ENCODE measurements at regions not wholly inside any gene's neighbourhood (a gene's known extent, or its start where the extent isn't known, plus 50 kb on each side); places are given as distances from the start of the nearest gene placed in this dataset.

DNA sequence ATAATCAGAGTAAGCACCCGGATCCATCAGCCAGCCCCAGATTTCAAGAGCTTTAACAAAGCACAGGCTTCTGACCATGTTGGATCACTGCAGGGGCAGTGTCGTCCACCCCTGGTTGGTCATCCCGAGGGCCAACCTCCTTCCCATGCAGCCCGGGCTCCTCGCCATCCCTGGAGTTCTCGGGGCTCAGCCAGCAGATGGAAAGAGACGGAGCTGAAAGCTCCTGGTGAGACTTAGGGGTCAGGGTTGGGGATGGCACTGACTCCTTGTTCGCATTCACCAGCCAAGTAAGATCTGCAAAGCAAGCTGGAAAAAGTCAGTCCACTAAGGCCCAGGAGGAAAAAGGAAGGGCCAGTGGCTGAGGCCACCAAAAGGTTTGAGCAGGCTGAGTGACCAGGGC lies 888.9 kb downstream of the BRD1 start:
- no peaks in the 10 kb centered on the region for H3K36me3 ChIP-seq (replicated peaks; ENCODE audit: insufficient read depth, low read length)
- no peak for DNase-seq
- no peak overlapping the region for H3K27ac ChIP-seq (ENCODE audit: low read length)
- H3K4me1 ChIP-seq (ENCODE audit: low read length) = no peaks in the 10 kb centered on the region
- H3K9ac ChIP-seq (ENCODE audit: low read length) = no peak overlapping the region
- TF ChIP-seq EZH2phosphoT487 (IDR thresholded peaks at IDR 0.05; ENCODE audit: low read length) (no peak), EZH2 (optimal IDR thresholded peaks at IDR 0.05; ENCODE audit: low read depth, low read length) (no peak)
- TF ChIP-seq, protein P1, sequence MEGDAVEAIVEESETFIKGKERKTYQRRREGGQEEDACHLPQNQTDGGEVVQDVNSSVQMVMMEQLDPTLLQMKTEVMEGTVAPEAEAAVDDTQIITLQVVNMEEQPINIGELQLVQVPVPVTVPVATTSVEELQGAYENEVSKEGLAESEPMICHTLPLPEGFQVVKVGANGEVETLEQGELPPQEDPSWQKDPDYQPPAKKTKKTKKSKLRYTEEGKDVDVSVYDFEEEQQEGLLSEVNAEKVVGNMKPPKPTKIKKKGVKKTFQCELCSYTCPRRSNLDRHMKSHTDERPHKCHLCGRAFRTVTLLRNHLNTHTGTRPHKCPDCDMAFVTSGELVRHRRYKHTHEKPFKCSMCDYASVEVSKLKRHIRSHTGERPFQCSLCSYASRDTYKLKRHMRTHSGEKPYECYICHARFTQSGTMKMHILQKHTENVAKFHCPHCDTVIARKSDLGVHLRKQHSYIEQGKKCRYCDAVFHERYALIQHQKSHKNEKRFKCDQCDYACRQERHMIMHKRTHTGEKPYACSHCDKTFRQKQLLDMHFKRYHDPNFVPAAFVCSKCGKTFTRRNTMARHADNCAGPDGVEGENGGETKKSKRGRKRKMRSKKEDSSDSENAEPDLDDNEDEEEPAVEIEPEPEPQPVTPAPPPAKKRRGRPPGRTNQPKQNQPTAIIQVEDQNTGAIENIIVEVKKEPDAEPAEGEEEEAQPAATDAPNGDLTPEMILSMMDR (IDR thresholded peaks at IDR 0.05; ENCODE audit: low read length) = no peak
- H3K9me2 ChIP-seq (replicated peaks; ENCODE audit: insufficient read depth, low read length) = no peaks in the 10 kb centered on the region
- H3K9me3 ChIP-seq (replicated peaks; ENCODE audit: insufficient read depth, low read length) = no peaks in the 10 kb centered on the region
- no peaks in the 10 kb centered on the region for H4K20me1 ChIP-seq (ENCODE audit: insufficient read depth, low read length)
- no peak overlapping the region for H2AFZ ChIP-seq (ENCODE audit: low read length)
- no peaks in the 10 kb centered on the region for H3K79me2 ChIP-seq (ENCODE audit: low read length)
- H3F3A ChIP-seq (ENCODE audit: insufficient read depth, low read length) = no peaks in the 10 kb centered on the region
- H3K4me2 ChIP-seq (ENCODE audit: low read depth, low read length) = no peak overlapping the region
- H3K27me3 ChIP-seq (replicated peaks; ENCODE audit: insufficient read depth, low read length) = peaks cover 93% of the 10 kb centered on the region
- H3K4me3 ChIP-seq (ENCODE audit: low read length) = no peak overlapping the region

- H3F3A ChIP-seq (ENCODE audit: insufficient read depth, low read length) = no peaks in the 10 kb centered on the region
- TF ChIP-seq, protein P1 (IDR thresholded peaks at IDR 0.05; ENCODE audit: low read length) = no peak
- TF ChIP-seq EZH2phosphoT487 (IDR thresholded peaks at IDR 0.05; ENCODE audit: low read length) (no peak), EZH2 (optimal IDR thresholded peaks at IDR 0.05; ENCODE audit: low read depth, low read length) (no peak)
- H3K9ac ChIP-seq (ENCODE audit: low read length) = no peak overlapping the region
- no peaks in the 10 kb centered on the region for H3K4me1 ChIP-seq (ENCODE audit: low read length)
- H3K27ac ChIP-seq (ENCODE audit: low read length) = no peak overlapping the region
- no peaks in the 10 kb centered on the region for H3K79me2 ChIP-seq (ENCODE audit: low read length)
- no peaks in the 10 kb centered on the region for H3K9me2 ChIP-seq (replicated peaks; ENCODE audit: insufficient read depth, low read length)
- no peak for DNase-seq
- no peaks in the 10 kb centered on the region for H3K9me3 ChIP-seq (replicated peaks; ENCODE audit: insufficient read depth, low read length)
- no peaks in the 10 kb centered on the region for H3K36me3 ChIP-seq (replicated peaks; ENCODE audit: insufficient read depth, low read length)
- H3K4me2 ChIP-seq (ENCODE audit: low read depth, low read length) = no peak overlapping the region
- H3K4me3 ChIP-seq (ENCODE audit: low read length) = no peak overlapping the region
- peaks cover 90% of the 10 kb centered on the region for H3K27me3 ChIP-seq (replicated peaks; ENCODE audit: insufficient read depth, low read length)
- no peak overlapping the region for H2AFZ ChIP-seq (ENCODE audit: low read length)
- no peaks in the 10 kb centered on the region for H4K20me1 ChIP-seq (ENCODE audit: insufficient read depth, low read length)
Measured at GRCh38 chr22:48937032-48937639, 890.5 kb downstream of the BRD1 start.

DNA sequence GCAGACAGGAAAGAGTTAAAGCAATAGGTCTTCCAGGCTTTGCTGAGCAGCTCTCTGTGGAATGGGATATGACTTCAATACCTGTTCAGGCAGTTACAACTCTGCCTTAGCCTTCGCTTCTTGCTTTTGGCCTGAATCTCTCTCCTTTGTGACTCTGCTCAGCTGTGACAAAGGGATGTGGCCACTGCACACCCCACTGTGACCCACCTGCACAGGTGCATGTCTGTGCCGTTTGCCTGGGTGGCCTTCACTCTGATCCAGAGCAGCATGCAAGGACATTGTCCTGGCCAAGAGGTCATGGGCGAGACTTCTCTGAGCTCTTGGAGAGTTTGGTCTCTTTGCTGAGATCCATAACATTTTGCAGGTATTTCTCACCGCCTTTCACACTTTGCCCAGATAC lies 891.3 kb downstream of the BRD1 start:
- Histone ChIP-seq H3K9ac (ENCODE audit: low read length) (no peak overlapping the region), H2AFZ (ENCODE audit: low read length) (no peak overlapping the region), H3K4me3 (ENCODE audit: low read length) (no peak overlapping the region), H3F3A (ENCODE audit: insufficient read depth, low read length) (no peaks in the 10 kb centered on the region), H3K4me2 (ENCODE audit: low read depth, low read length) (no peak overlapping the region), H3K4me1 (ENCODE audit: low read length) (no peaks in the 10 kb centered on the region), H3K79me2 (ENCODE audit: low read length) (no peaks in the 10 kb centered on the region), H4K20me1 (ENCODE audit: insufficient read depth, low read length) (no peaks in the 10 kb centered on the region), H3K9me2 (replicated peaks; ENCODE audit: insufficient read depth, low read length) (no peaks in the 10 kb centered on the region), H3K27me3 (replicated peaks; ENCODE audit: insufficient read depth, low read length) (peaks cover 87% of the 10 kb centered on the region), H3K36me3 (replicated peaks; ENCODE audit: insufficient read depth, low read length) (no peaks in the 10 kb centered on the region), H3K27ac (ENCODE audit: low read length) (no peak overlapping the region), H3K9me3 (replicated peaks; ENCODE audit: insufficient read depth, low read length) (no peaks in the 10 kb centered on the region)
- no peak for TF ChIP-seq EZH2phosphoT487 (IDR thresholded peaks at IDR 0.05; ENCODE audit: low read length)
- TF ChIP-seq, protein P1 (IDR thresholded peaks at IDR 0.05; ENCODE audit: low read length) = no peak
- TF ChIP-seq EZH2 (optimal IDR thresholded peaks at IDR 0.05; ENCODE audit: low read depth, low read length) = no peak
- DNase-seq = no peak

Measured in MM.1S (cell line).